Stimulated activated CD8-positive, alpha-beta memory T cell treated with anti-CD3 and anti-CD28 coated beads, Interleukin-15, amount 100 ng/mL, for 48 hours (primary cell): ENCODE measurements at regions not wholly inside any gene's neighbourhood (a gene's known extent, or its start where the extent isn't known, plus 50 kb on each side); places are given as distances from the start of the nearest gene placed in this dataset.
"Not testable (repeated sequence)": the region's sequence is repeated elsewhere in the genome, so short reads cannot be mapped to it uniquely, and the experiment has no call there.

Source experiments
- DNase-seq, 2 donors: peaks; one replicate each; pipeline ENCODE4 v3.0.0-alpha.2; 2020; ENCODE audit warnings: low read depth in 2 of 2

GRCh38 chr18:6570581-6571238 lies 156.0 kb upstream of the L3MBTL4 start:
- DNase-seq, result no peak

- no peak for DNase-seq
Observed at GRCh38 chr18:6571239-6571602, 156.5 kb upstream of the L3MBTL4 start.

GRCh38 chr18:6572192-6572591 lies 157.3 kb upstream of the ARHGAP28 start:
- DNase-seq, result not testable (repeated sequence)

GRCh38 chr18:6574631-6575030 lies 154.9 kb upstream of the ARHGAP28 start:
- DNase-seq, result no peak

DNA sequence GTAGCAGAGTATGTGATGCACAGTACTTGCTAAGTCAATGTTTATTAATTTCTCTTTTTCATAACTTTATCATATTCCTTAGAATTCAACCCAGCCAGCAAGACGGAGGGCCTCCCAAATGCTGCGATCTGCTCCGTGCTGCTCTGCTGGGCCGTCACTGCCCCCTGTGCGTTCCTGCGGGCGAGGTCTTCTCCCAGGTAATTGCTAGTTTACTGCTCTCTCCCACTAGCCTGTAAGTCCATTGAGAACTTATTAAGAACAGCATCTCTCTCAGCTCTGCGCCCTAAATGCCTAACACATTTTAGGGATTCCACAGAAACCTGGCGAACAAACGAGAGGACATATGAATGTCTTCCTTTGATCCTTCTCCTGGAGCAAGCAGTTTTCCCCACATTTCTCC lies 153.6 kb upstream of the ARHGAP28 start:
- no peak for DNase-seq

GRCh38 chr18:6576718-6577375 lies 152.7 kb upstream of the ARHGAP28 start:
- no peak for DNase-seq

GRCh38 chr18:6578686-6579085 lies 150.8 kb upstream of the ARHGAP28 start:
- DNase-seq, result no peak

- DNase-seq, result no peak
Observed at GRCh38 chr18:6579486-6579885, 150.0 kb upstream of the ARHGAP28 start.

GRCh38 chr18:6580401-6580800 lies 149.1 kb upstream of the ARHGAP28 start:
- no peak for DNase-seq

DNA sequence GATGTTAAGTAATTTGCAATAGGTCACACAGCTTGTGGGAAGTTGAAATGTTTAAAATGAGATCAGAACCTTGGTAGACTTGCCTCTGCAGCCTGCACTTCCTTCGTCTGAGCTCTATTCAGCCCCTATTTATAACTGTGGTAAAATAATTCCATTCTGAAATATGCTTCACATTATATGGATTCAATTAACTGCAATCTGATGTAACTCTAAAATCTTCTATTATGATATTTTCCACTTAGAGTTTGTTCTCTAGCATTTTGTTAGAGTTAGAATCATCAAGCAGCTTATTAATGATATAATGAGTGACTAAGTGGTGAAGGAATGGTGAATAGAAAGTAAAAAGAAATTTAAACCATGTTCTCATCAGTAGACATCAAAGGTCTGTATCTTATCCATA lies 139.6 kb upstream of the ARHGAP28 start:
- no peak for DNase-seq

DNA sequence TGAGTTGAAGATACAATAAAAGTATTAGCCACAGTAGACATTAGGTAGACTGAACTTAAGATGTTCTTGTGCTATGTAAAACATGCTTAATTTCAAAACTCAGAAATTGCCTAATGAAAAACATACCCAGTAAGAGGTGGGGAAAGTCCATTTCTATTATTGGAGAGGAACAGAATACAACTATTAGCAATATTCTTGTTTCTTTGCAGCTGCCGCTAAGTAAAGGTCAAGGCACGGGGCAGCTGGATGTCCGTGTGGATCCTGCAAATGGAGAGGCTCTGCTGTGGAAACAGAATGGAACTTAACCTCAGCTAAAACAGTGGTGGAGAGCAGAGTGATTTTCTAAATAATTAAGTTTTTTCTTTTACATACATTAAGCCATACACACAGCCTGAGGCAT lies 139.2 kb upstream of the ARHGAP28 start:
- DNase-seq, result no peak

DNA sequence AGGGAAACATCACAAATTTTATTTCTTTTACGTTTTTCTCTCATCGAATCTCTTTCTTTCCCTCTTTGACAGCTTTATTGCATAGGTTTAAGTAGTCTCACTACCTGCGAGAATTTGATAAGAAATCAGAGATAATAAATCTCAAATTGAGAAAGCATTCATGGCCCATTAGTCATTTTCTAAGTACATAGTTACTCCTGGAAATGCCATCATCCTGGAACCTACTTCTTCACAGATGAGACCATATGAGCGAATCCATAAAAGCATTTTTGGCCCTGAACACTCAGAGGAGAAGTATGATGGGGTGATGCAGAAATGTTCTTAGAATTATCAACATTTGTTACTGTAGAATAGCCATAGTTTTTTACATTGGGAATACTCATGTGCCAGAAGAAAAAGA lies 138.0 kb upstream of the ARHGAP28 start:
- DNase-seq, result no peak

DNA sequence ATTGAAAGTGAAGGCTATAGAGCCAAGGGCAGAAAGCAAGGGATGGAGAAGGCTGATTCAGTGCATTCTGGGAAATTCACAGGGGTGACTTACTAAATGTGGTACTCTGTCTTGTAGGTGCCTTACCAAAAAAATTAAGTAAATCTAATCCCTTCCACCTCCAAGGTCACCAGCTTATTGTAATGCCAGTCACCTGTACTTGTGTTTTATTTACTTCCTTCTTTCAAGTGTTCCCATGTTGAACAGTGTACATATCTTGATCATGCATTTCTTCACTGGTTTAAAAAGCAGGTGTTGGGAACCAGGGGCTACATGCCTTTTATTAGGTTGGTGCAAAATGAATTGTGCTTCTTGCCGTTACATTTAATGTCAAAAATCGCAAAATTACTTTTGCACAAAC lies 137.0 kb upstream of the ARHGAP28 start:
- no peak for DNase-seq

GRCh38 chr18:6593142-6593885 lies 136.2 kb upstream of the ARHGAP28 start:
- no peak for DNase-seq

GRCh38 chr18:6595666-6596065 lies 133.8 kb upstream of the ARHGAP28 start:
- DNase-seq, result no peak

DNA sequence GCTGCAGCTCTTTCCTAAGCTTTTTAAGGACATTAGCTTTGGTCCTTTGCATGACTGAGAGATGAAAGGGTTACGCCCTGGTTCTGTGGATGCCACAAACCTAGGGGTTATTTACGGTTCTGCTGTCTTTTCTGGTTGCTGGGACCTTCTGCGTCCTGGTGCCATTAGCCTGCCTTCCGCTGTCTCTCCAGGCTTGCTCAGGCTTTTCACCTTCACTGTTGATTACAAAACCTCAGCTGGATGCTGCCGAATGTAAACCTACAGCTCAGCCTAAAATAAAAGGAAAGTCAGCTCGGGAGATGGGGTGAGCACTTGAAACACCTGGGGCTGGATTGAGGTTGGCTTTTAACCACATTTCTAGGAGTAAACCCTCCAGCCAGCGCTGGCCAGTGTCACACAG lies 130.9 kb upstream of the ARHGAP28 start:
- no peak for DNase-seq

DNA sequence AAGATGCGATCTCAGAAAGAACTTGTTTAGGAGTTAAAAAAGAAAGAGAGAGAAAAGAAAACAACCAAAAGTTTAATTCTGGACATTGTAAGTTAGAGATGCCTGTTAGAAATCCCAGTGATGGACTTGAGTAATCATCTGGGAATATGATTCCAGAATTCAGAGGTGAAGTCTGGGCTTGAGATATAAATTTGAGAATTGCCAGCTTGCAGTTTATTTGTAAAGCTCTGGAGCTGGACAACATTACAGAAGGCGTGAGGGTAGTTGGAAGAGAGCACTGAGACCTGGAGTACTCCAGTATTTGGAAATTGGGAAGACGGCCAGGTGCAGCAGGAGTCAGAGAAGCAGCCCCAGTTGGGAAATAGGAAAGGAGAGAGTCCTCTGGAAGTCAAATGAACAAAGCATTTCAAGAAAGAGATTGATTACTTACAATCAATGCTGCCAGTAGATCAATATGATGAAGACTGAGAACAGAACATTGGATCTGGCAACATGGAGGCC lies 128.8 kb upstream of the ARHGAP28 start:
- DNase-seq, result no peak

DNA sequence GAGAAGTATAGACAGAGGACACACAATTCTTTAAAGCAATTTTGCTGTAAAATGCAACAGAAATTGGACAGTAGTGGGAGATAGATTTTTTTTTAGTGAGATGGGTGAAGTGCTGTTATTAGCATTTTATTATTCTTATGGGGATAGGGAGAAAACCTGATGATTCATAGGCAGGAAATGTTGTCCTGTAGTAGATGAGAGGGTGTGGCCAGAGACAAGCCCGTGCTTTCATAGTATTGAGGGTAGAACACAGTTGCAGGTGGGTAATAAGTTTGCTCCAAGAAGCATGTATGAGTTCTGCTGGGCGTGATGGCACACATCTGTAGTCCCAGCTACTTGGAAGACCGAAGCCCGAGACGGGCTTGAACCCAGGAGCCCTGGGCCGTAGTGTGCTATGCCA lies 128.3 kb upstream of the ARHGAP28 start:
- DNase-seq, result no peak

- no peak for DNase-seq
Observed at GRCh38 chr18:6602365-6602764, 127.2 kb upstream of the ARHGAP28 start.

GRCh38 chr18:6604573-6604941 lies 125.0 kb upstream of the ARHGAP28 start:
- no peak for DNase-seq

- no peak for DNase-seq
Observed at GRCh38 chr18:6605115-6605869, 124.2 kb upstream of the ARHGAP28 start.

GRCh38 chr18:6606411-6607085 lies 123.0 kb upstream of the ARHGAP28 start:
- no peak for DNase-seq
